Iris pigment epithelial cell (primary cell): ENCODE measurements at regions not wholly inside any gene's neighbourhood (a gene's known extent, or its start where the extent isn't known, plus 50 kb on each side); places are given as distances from the start of the nearest gene placed in this dataset.

Experiments
- DNase-seq: peaks from one replicate; pipeline ENCODE4 v3.0.0-alpha.2; 2011; ENCODE audit warnings: low read depth

DNA sequence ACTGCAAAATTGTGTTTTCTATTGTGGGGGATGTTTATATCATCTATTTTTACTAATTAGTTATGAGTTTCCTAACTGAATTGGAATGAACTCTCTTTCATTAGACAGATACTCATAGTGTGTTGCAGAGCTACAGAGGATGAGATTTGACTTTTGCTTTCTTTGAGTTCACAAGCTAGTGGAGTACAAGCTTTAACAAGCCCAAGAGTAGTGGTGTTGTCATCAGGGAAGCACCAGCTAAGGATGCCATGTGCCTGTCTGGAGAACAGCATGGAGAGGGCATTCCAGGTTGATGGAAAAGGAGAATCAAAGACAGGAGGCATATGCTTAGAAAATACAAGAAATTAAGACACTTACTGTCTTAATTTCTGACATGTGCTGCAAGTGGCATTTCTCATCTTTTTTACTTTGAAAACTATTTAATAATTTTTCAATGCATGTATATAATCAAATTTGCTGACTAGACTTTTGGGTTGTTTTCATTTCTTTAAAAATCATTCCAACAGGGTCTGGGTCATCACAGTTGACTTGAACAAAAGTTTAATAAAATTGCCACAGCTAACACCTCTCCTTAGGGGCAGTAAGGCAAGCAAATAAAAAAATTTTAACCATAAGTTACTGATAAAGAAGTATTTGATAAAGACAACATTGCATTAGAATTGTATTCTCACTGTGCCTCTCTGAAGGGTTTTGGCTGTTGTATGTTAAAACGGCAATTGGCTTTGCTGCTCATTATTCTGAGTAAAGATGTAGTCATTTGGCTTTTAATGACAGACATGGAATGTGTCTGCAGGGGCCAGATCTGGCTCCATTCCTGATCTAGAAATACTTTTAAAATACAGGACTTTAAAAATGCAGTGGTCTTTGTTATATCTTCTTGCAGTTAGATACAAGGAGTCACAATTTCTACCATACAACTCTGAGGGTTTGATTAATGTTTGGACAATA lies 323.7 kb upstream of the CDH11 start:
- DNase-seq = no peak

DNA sequence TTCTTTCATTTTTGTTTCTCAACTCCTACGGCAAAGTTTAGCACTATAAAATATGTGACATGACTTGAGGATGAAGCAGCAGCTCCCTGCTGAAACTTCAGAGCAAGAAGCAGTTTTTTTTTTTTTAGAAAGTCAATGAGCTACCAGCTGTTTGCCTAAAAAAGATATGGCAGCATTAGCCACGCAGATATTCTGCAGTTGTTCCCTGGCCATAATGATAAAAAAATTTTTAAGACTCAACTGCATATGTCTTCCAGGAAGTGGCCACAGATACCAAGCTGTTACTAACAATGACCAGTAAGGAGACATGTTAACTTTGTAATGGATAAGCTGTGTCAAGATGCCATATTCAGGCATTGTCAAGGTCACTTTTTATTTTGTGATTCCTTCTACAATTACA lies 319.6 kb upstream of the CDH11 start:
- DNase-seq = no peak

DNA sequence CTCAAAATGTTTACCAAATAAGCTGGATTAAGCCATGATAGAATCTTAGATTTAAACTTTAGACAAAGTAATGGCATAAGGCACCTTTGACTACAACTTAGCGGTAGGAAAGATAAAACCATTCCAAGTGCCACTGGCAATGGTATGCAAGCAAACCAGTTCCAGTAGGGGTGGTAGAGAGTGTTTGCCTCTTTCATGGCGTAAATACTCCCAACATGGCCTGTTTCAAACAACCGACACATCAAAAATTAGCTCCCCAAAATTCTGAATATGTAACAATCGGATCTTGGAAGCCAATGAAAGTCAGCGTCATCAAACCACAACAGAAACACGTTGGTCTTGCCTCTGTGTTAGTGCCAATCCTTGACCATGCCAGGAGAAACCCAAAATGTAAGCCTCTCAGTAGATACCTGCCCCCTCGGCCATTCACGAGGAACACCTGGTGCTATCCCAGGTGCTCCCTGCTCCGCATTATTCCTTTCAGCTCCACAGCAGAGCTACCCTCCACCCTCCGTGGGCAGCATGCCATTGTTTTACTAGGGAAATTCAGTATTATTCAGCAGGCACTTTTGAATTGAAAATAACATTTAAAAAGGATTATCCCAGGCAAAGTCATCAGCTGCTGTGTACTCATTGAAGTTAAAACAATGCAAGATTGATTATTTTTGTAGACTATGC lies 307.8 kb upstream of the CDH11 start:
- DNase-seq = no peak

DNA sequence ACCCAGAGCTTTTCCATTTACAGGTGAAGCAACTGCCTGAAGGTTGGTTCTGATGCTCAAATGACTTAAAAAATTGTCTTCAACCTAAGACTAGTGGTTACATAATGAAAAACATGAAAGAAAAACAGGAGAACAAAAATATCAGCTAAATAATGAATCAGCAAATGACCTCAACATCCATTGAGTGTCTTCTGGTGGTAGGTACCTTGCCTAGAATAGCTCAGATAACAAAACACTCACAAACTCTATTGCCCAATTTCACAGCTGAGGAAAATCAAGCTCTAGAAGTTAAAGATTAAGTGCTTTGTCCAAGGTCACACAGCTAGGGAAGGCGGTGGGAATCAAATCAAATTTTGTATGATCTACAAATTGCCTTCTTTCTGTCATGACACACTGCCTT lies 304.6 kb upstream of the CDH11 start:
- DNase-seq = peak; percentile 24

DNA sequence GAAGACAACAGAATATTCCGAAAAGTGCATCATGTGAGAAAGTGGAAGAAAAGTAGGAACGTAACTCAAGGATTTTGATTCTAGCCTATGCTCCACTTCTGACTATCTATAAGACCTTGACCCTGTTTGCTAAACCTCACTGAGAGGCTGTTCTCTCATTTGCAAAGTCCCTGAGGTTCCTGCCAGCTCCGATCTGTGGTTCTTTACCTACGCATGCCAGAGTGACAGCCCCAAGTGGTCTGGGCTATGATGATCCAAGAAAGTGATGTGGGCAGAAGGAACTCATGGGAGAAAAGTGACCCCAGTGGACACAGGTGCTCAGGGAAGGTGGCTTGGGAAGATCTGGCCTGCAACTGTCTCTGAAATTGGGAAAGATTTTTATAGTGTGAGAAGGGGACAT lies 301.1 kb upstream of the CDH11 start:
- DNase-seq = no peak

DNA sequence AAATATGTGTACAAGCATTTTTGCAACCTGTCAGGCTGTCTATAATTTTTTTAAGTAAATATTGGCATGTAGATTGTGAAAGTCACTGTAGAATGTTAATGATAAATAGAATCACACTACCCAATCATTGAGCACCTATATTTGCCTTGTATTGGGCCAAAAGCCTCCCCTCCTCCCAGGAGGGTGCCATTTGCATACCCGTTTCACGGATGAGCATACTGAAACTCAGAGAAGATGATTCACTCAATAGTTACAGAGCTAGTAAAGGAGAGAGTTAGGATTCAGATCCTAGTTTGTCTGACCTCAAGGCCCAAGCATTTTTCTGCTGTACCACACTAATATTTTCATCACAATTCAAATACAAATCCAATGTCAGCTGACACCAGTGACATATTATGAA lies 299.7 kb upstream of the CDH11 start:
- DNase-seq = no peak

DNA sequence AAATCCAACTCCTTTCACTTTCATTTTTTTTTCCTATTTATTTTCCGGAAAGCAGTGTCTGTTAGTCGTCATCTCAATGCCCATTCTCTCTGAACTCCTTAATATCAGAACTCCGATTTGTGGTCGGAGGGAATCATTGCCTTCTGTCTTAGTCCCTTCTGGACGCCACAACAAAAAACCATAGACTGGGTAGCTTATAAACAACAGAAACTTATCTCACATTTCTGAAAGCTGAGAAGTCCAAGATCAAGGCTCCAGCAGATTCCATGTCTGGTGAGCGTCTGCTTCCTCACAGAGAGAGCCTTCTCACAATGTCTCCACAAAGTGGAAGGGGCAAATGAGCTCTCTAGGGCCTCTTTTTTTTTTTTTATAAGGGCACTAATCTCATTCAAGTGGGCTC lies 296.6 kb upstream of the CDH11 start:
- peak; percentile 19 for DNase-seq

DNA sequence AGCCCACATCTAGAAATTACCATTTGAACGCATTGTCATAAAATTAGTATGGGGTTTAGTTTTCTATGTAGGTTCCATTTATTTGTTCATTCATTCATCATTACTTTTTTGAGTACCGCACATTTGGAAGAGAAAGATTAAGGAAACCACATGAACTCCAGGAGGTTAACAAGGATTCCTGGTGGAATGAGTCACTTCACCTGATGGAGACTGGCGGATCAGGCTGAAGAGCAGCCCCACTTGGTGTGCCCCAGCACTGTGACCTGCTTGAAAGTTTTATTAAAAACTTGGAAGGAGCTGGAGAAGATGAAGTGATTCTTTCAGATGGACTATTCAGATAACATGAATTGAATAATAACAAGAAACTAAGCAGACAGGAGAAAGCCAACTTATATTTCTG lies 293.6 kb upstream of the CDH11 start:
- peak; percentile 47 for DNase-seq

DNA sequence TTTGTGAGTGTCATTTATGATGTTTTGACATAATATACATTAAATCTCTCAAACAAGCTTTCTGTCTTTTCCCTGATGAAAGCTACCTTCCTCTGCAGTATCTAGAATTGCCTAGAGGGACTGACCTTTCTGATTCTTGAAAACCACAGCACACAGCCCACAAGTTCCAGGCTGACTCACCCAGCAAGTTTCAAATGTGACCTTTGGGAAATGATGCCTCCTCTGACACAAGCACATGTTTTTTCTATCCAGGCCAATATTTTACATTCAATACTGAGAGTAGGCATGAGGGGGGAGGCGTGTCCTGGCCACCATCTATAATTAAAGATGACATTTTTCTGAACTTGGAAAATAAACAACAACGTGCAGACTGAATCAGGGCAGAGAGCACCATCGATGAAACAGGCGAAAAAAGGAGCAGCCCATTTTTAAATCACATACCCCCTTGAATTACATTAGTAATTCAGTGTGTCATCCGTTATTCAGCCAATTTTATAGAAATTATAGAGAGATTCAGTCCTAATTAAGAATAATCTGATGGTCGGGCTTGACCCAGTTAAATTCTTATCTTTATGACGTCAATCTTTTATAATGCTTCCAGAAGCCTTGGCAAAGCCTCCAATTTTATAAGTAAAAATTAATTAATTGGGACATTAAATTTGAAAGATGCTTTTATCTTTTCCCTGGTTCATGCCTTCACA lies 292.6 kb upstream of the CDH11 start:
- DNase-seq = peak; percentile 93

DNA sequence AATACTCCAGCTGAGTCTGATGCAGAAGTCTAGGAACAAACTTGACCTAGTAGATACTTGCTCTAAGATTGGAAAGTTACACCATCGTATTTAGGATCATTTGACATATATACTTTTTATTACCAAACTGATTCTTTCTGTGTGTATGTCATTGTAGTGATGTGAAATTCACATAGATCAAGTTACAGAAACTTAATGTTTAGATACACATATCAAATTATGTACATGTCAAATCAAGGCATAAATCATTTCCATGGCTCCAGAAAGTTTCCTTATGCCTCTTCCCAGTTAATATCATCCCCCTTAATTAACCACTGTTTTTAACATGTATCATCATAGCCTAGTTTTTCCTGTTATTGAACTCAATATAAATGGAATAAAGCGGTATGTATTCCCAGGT lies 292.0 kb upstream of the CDH11 start:
- peak; percentile 15 for DNase-seq

DNA sequence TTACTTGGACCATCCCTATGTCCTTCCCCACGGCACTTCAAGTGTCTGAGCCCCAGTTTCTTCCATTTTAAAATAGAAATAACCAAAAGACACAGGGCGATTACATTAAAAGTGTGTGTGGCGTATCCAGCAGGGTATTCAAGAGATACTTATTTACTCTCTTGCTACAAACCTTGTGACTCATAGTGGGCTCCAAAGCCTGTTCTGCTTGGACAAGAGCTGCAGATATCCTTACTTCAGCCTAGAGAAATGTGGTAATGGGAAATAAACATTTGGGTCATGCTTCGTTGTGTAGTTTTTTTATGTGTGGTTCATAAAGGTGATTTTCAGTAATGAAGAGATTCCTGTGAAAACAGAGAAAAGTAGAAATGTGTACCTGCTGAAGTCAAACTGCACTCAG lies 288.9 kb upstream of the CDH11 start:
- peak; percentile 90 for DNase-seq

DNA sequence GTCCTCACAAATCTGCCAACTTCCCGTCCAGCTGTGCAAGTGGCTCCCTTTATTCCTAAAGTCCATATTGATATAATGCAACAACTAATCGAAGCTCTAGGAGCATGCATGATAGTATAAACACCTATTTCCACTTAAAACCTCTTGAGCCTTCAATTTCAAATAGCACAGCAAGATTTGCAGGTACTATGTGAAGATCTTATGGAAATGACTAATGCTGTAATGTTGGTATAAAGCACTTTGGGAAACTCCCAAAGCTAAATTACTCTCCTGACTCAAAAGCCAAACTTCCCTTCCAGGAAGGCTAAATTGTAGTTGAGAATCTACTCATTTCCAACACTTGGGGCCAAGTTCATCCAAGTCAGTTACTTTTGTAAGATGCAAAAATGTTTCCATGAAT lies 287.6 kb upstream of the CDH11 start:
- DNase-seq = peak; percentile 16

DNA sequence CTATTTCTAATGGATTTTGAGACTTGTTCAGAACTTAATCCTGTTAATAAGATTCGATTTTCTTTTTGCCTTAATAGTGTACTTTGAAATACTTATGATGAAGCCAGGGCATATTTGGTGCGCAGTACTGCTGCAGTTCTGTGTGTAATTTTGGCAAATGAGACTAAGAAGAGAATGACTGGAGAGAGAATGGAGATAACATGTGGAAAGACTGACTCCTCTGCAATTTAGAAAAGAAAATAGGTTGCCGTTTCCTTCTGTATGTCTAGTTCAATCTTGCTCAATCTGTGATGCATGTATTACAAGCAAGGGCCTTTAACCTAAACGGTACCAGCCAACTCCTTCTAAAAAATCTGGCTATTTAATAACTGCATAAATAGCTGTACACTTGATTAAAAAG lies 285.1 kb upstream of the CDH11 start:
- DNase-seq = no peak

DNA sequence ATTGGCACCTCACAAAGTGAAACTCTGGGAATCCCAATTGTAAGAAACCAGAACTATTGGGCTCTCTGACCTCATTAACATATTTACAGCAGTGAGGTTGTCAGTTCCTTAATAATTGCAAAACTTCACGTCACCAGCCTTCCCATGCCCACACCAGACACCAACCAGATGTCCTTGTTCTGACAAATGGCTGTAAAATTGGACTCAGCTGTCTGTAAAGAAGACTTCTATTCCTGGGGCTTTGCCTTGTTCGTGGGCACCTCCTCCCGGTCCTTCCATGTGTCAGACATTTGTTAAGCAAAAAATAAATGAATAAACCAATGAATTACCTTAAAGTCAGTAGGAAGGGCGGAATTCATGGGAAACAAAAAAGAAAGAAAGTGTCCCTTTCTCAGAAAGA lies 284.3 kb upstream of the CDH11 start:
- DNase-seq = no peak

DNA sequence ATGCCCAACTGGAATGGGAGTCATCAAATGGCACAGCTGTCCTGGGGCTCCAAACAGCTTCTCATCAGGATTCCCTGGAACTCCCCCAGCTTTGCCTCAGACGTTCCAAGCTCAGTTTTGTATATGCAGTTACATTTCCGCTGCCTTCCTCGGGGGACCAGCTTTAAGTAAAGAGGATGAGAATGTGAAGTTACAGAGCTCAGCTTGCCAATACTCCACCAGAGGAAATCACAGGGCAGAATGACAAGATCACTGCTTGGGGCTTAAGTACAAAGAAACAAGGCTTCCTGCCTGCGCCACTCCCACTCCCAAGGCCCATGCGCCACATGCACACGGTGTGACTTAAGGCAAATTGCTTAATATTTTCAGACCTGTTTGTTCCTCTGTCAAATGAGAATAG lies 272.4 kb upstream of the CDH11 start:
- DNase-seq = no peak

DNA sequence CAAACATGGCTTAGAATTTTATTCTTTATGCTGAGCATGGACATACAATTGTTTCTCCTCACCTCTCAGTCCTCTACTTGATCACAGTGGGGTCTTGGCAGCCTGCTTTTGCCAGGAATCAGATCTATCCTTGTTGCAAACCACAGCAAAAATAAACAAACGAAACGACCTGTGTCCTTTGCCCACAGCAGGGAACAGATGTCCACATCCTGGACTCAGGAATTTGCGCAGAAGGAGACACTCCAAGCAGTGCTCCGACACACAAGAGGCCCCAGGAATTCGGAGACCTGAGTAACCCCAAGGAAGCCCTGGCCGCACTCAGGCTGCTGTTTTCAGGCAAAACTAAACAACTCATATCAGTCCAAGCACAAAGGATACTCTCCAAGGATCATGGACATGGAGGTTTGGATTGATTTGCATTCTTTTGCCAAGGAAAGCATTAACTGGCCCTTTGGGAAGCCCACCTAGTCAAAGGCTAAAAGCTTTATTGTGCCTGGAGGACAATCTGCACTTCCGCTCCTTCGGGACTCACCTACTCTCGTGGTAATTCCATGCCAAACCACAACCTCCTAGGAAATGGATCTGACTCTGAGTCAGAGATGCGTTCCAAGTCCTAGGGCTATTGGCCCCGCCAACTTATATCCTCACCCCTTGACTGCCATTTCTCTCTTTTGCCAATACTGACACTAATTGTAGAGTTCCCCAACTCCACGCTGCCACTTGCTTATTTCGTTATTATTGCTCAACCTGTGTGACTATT lies 271.1 kb upstream of the CDH11 start:
- peak; percentile 62 for DNase-seq

DNA sequence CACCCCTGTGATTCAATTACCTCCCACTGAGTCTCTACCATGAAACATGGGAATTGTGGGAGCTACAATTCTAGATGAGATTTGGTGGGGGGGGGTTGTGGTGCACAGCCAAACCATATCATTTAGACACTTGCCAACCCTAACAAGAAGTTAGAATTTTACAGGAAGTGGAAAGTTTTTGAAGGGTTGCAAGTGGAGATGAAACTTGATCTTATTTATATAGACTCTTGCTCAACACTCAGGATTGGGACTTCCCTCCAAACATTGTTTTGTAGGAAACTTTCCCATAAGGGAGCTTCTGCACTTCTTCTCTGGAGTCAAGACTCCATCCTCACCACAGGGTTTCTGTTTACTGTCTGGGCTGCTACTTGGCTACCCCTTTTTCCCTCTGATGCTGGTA lies 266.7 kb upstream of the CDH11 start:
- DNase-seq = peak; percentile 81

DNA sequence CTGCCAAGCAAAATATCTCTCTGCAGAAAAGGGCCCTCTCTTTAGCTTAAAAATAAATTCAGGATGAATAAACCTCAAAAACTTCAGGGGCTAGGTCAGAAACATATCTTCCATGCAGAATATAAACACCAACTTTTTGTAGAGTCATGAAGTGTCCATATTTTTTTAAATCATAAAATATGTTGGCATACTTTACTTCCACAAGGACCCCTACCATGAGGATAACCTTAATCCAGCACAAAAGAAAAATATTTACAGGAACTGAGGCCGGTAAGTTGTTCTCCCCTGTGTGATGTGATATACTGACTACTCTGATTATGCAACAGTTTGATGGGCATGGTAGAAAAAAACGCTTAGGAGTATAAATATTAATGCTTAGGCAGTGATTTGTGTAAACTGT lies 264.8 kb upstream of the CDH11 start:
- peak; percentile 49 for DNase-seq

DNA sequence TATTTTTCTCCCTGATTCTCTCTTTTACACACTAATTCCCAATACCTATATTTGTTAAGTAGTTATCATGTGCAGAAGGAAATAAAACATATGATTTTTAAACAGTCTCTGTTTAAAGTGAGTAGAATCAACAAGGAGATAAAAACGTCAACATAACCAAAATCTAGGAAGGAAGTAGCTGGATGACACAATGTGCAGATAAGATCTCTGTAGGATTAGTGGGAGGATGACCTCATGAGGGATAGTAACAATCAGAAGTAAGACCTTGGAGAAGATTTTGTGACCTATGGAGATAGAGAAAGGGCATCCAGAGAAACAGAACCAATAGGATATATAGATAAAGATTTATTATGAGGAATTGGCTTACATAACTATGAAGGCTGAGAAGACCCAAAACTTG lies 262.6 kb upstream of the CDH11 start:
- DNase-seq = peak; percentile 51

DNA sequence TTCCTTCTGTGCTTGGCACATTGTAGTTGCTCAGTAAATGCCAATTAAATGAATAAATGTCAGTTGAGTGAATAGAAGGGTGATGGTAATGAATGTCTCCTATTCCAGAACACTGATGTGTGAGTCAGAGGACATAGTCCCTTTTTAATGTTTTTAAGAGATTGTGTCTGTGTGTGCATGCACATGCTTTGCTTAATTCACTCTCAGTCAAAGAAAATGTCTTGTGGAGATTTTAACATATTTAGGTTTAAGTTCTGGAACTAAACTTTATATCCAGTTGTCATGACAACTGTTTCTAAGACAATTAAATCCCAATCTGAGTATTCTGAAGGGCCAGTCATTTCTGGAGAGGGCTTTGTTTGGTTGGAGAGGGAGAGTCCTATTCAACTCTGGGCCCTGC lies 255.3 kb upstream of the CDH11 start:
- no peak for DNase-seq

DNA sequence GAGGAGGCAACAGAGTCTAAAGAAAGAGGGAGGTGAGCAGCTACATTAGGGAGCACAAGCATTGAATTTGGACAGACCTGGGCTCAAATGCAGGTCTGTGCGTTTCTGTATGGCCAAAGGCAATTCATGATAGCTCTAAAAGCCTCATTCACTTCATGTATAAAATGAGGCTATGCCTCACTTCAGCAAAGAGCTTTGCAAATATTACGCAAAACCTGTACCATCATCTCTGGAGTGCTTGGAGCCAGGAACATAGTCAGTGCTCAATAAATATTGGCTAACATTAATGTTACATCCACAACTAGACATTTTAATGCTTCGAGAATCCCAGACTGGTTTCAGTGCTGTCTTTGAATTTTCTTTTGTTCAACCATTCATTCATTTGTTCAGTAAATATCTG lies 254.7 kb upstream of the CDH11 start:
- DNase-seq = no peak

DNA sequence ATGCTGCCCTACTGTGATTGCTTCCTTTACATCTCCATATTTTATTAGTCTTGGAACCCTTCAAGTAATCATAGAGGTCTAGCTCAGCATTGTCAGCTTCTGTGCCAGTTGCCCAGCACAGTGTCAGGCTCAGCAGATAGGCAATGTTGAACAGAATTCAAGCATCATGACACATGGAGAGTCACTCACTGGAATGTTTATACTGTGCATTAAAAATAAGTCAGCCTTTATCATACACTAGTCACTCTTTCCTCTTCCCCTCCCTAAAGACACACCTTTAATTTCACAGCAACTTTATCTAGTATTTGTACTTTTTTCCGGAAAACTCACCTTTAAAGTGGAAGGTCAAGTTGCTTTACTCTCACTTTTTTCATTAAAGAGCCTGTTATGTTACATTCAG lies 253.8 kb upstream of the CDH11 start:
- peak; percentile 8 for DNase-seq
